ENCODE measurements at regions not wholly inside any gene's neighbourhood (a gene's known extent, or its start where the extent isn't known, plus 50 kb on each side); places are given as distances from the start of the nearest gene placed in this dataset.

GRCh38 chr4:33272722-33273121 lies 2552.6 kb downstream of the PCDH7 start:
- no peaks in the 10 kb centered on the region for H3K79me1 ChIP-seq (ENCODE audit: low read depth, low read length)
- no peak overlapping the region for H3K4ac ChIP-seq (replicated peaks; ENCODE audit: insufficient read length, low read depth, low read length)
- no peak overlapping the region for H2BK15ac ChIP-seq (ENCODE audit: low read length)
- H3K9me3 ChIP-seq (ENCODE audit: insufficient read depth in 2 of 2, low read depth in 1 of 2, low read length in 1 of 2), result no peaks in the 10 kb centered on the region
- H3K79me2 ChIP-seq (ENCODE audit: control insufficient read depth in 1 of 2, insufficient read depth in 2 of 2, low read length in 2 of 2), result no peaks in the 10 kb centered on the region
- no peak overlapping the region for H3K4me2 ChIP-seq (ENCODE audit: insufficient read depth in 1 of 2, low read depth in 2 of 2, low read length in 2 of 2)
- H4K91ac ChIP-seq (replicated peaks; ENCODE audit: insufficient read length, low read length), result no peak overlapping the region
- H4K5ac ChIP-seq (ENCODE audit: insufficient read length, low read depth, low read length), result no peak overlapping the region
- H3K9ac ChIP-seq (replicated peaks in 1 of 4; ENCODE audit: extremely low read depth in 1 of 4, low read depth in 3 of 4, low read length in 3 of 4), result no peak overlapping the region
- H2BK5ac ChIP-seq (ENCODE audit: low read depth, low read length), result no peak overlapping the region
- H3K27me3 ChIP-seq (replicated peaks in 1 of 4; ENCODE audit: control insufficient read depth in 3 of 4, extremely low read depth in 1 of 4, insufficient read depth in 3 of 4, low read length in 3 of 4), result no peaks in the 10 kb centered on the region
- no peak overlapping the region for H4K8ac ChIP-seq (ENCODE audit: extremely low read depth, insufficient read depth, low read length)
- no peaks in the 10 kb centered on the region for H3K4me1 ChIP-seq (replicated peaks in 1 of 4; ENCODE audit: control insufficient read depth in 3 of 4, insufficient read depth in 4 of 4, low read length in 3 of 4)
- no peak overlapping the region for H3K14ac ChIP-seq (ENCODE audit: insufficient read length)
- H3K23me2 ChIP-seq (ENCODE audit: low read depth, low read length), result no peaks in the 10 kb centered on the region
- no peak for FAIRE-seq
- H3K56ac ChIP-seq (replicated peaks; ENCODE audit: insufficient read length, low read depth, low read length), result no peak overlapping the region
- H4K20me1 ChIP-seq (replicated peaks in 1 of 2; ENCODE audit: control insufficient read depth in 1 of 2, insufficient read depth in 2 of 2, low read length in 2 of 2), result no peaks in the 10 kb centered on the region
- ChIA-PET CTCF (ENCODE audit: partially characterized antibody) (no interaction called here), POLR2A (ENCODE audit: partially characterized antibody) (no interaction called here)
- no peak overlapping the region for H3K23ac ChIP-seq (ENCODE audit: insufficient read length)
- no peak overlapping the region for H3K18ac ChIP-seq (ENCODE audit: extremely low read depth, low read length)
- H2BK120ac ChIP-seq (replicated peaks; ENCODE audit: low read depth, low read length), result no peak overlapping the region
- no peak overlapping the region for H2AFZ ChIP-seq (ENCODE audit: low read length)
- 86% methylated on average over 1 of the region's 1 CpG; no CpG with 5 or more reads in 1 of the 2 experiments for WGBS, 2 experiments (ENCODE audit: extremely low coverage in 1 of 2, insufficient coverage in 1 of 2, insufficient read length in 1 of 2, insufficient replicate concordance in 2 of 2, low coverage in 1 of 2, low lambda C conversion rate in 2 of 2, missing lambda C conversion rate in 1 of 2)
- DNase-seq (ENCODE audit: low read depth in 1 of 2, low spot score in 2 of 2), result no peak
- no peak overlapping the region for H2AK5ac ChIP-seq (ENCODE audit: low read depth, low read length)
- H3K27ac ChIP-seq (ENCODE audit: low read depth, low read length), result no peak overlapping the region
- TF ChIP-seq POLR2A (IDR thresholded peaks at IDR 0.05; ENCODE audit: control extremely low read depth in 1 of 2, low read depth in 2 of 2, low read length in 2 of 2) (no peak), MAFK (IDR thresholded peaks at IDR 0.05; ENCODE audit: low read depth, low read length) (peak; percentile 52; the same call in 1 of the 2 replicates)
- no peaks in the 10 kb centered on the region for H3K36me3 ChIP-seq (ENCODE audit: control insufficient read depth in 2 of 4, insufficient read depth in 4 of 4, low read length in 3 of 4)
- no peak overlapping the region for H2BK12ac ChIP-seq (ENCODE audit: low read depth, low read length)
- H3K4me3 ChIP-seq (ENCODE audit: extremely low read depth in 1 of 4, insufficient read depth in 2 of 4, low read depth in 3 of 4, low read length in 4 of 4), result no peak overlapping the region
- H2BK20ac ChIP-seq (ENCODE audit: low read length), result no peak overlapping the region
